Lower leg skin (tissue), 3 donors: ENCODE measurements at regions not wholly inside any gene's neighbourhood (a gene's known extent, or its start where the extent isn't known, plus 50 kb on each side); places are given as distances from the start of the nearest gene placed in this dataset.

ENCODE experiments used
- POLR2A ChIP-seq, 2 donors: fragments of 450-650 bp; IDR thresholded peaks; one replicate each; pipeline ENCODE4 v1.6.1; 2016 to 2017; ENCODE audit warnings: antibody characterized with exemption in 2 of 2, mild to moderate bottlenecking in 1 of 2, moderate library complexity in 1 of 2
- TF ChIP-seq, protein P1 (sequence below), 3 donors: fragments of 450-650 bp; IDR thresholded peaks; one replicate each; pipeline ENCODE4 v1.5.1; 2016; ENCODE audit warnings: antibody characterized with exemption in 3 of 3, mild to moderate bottlenecking in 3 of 3, moderate library complexity in 2 of 3

DNA sequence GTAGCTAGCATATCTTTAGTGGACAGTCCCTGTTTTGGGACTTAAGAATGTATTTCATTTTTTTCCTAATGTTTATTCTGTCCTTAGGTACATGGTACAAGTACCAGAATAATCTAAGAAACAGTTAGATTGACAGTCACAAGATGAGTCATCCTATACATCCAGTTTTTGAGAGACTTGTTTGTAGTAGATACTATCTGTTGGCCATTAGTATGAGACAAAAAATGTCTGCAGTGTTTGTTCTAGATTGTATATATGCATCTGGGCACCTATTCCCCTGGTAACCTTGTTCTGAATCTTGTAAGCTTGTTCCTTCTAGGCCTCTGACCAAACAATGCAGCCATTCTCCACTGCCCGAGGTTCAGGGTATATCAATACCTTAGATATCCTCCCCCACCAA lies 1343.5 kb downstream of the SUCLG1 start:
- TF ChIP-seq, protein P1, sequence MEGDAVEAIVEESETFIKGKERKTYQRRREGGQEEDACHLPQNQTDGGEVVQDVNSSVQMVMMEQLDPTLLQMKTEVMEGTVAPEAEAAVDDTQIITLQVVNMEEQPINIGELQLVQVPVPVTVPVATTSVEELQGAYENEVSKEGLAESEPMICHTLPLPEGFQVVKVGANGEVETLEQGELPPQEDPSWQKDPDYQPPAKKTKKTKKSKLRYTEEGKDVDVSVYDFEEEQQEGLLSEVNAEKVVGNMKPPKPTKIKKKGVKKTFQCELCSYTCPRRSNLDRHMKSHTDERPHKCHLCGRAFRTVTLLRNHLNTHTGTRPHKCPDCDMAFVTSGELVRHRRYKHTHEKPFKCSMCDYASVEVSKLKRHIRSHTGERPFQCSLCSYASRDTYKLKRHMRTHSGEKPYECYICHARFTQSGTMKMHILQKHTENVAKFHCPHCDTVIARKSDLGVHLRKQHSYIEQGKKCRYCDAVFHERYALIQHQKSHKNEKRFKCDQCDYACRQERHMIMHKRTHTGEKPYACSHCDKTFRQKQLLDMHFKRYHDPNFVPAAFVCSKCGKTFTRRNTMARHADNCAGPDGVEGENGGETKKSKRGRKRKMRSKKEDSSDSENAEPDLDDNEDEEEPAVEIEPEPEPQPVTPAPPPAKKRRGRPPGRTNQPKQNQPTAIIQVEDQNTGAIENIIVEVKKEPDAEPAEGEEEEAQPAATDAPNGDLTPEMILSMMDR (IDR thresholded peaks at IDR 0.05) = no peak
- TF ChIP-seq POLR2A (IDR thresholded peaks at IDR 0.05) = no peak
